VCaP (cell line): ENCODE measurements at regions not wholly inside any gene's neighbourhood (a gene's known extent, or its start where the extent isn't known, plus 50 kb on each side); places are given as distances from the start of the nearest gene placed in this dataset.
"Not testable (repeated sequence)": the region's sequence is repeated elsewhere in the genome, so short reads cannot be mapped to it uniquely, and the experiment has no call there.

ENCODE experiments used
- H3K27ac ChIP-seq: fragments of 450-650 bp; 2 replicates; pipeline ENCODE4 v1.5.1; 2017
- CTCF ChIP-seq: fragments of 450-650 bp; conservative IDR thresholded peaks from 2 replicates; pipeline ENCODE4 v1.5.1; 2017; ENCODE audit warnings: mild to moderate bottlenecking, moderate library complexity

GRCh38 chr2:139439100-139439499 lies 658.9 kb upstream of the NXPH2 start:
- H3K27ac ChIP-seq, result no peak overlapping the region
- TF ChIP-seq CTCF, result no peak

DNA sequence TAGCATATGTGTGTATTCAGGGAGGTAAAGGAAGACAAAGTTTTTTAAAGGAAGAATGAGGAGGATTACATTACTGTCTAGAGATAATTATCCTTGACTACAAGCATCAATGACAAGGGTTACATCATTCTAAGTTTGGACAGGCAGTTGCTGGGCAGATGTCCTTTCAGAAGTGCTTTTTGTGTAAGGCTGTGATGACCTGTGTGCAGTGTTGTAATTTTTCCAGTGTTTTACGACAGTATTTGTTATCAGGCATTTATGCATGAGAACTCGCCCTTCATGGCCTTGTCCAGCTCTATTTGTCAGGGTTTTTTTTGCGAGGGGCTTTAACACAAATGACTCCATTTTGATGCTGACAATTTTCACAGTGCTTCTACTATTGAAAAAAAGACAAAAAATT lies 658.3 kb upstream of the NXPH2 start:
- H3K27ac ChIP-seq, result no peak overlapping the region
- no peak for TF ChIP-seq CTCF

- no peak for TF ChIP-seq CTCF
- H3K27ac ChIP-seq, result no peak overlapping the region
These were observed 647.0 kb upstream of the NXPH2 start for GRCh38 chr2:139427164-139427563.

DNA sequence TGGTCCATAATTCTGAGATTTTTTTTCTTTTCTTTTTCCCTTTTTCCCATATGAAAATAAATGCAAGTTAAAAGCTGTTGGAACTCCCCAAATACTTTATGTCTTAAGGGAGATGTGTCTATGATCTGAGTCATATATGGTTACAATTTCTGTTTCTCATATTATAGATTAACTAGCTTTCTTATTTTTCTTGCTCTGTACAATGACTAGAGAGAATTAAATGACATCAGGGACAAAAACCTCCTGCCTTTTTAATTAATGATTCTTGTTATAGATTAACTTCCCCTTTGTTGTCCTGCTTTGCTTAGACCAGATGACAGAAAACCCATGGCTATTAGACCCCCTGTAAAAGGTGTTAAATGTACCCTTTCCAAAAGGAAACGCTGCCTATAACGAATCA lies 643.9 kb upstream of the NXPH2 start:
- TF ChIP-seq CTCF, result no peak
- H3K27ac ChIP-seq, result no peak overlapping the region

- no peak overlapping the region for H3K27ac ChIP-seq
- no peak for TF ChIP-seq CTCF
These were observed 631.0 kb upstream of the NXPH2 start for GRCh38 chr2:139411236-139411635.

- not testable (repeated sequence) for H3K27ac ChIP-seq
These were observed 630.6 kb upstream of the NXPH2 start for GRCh38 chr2:139410833-139411174.

DNA sequence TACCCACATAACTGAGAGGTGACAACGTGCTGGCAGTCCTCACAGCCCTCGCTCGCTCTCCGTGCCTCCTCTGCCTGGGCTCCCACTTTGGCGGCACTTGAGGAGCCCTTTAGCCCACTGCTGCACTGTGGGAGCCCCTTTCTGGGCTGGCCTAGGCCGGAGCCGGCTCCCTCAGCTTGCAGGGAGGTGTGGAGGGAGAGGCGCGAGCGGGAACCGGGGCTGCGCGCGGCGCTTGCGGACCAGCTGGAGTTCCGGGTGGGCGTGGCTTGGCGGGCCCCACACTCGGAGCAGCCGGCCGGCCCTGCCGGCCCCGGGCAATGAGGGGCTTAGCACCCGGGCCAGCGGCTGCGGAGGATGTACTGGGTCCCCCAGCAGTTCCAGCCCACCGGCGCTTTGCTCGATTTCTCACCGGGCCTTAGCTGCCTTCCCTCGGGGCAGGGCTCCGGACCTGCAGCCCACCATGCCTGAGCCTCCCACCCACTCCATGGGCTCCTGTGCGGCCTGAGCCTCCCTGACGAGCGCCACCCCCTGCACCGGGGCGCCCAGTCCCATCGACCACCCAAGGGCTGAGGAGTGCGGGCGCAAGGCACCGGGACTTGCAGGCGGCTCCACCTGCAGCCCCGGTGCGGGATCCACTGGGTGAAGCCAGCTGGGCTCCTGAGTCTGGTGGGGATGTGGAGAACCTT lies 630.1 kb upstream of the NXPH2 start:
- not testable (repeated sequence) for H3K27ac ChIP-seq

DNA sequence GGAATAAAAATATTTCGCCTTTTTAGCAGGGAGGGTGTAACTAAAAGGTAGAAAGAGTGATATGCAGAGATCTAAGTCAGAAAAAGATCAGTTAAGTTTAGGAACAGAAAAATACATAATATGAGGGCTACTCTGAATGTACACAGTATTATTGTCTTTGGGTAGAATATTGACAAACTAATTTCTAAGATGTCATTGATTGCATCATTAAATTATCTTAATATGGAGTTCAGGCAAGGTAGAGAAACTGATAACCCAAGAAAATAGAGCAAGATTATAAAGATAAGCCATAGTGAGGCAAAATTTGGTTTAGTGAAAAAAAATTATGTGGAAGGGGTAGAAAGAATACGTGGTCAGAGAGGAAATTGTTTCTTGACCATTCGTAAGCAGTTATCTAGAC lies 629.0 kb upstream of the NXPH2 start:
- TF ChIP-seq CTCF, result no peak
- no peak overlapping the region for H3K27ac ChIP-seq

- no peak overlapping the region for H3K27ac ChIP-seq
- TF ChIP-seq CTCF, result no peak
These were observed 623.8 kb upstream of the NXPH2 start for GRCh38 chr2:139403948-139404347.
